ENCODE measurements at regions not wholly inside any gene's neighbourhood (a gene's known extent, or its start where the extent isn't known, plus 50 kb on each side); places are given as distances from the start of the nearest gene placed in this dataset.

DNA sequence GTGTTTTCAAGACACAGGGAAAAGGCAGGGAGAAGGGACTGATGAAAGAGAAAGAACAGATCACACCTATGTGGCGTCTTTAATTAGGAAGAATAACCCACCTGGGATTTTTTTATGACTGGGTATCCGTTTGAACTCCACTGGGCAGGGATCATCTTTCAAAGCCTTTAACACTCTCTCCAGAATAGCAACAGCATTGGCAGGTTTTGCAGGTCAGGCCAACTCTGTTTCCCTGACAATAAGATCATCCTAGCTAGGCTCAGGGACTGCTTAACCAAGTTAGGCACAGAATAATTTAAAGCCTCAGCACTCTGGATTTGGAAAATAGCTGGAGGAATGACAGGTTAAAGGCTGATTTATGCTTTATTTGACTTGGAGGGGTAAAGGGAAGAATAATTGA lies 117.6 kb downstream of the SUDS3 start:
- TF ChIP-seq, protein P1, sequence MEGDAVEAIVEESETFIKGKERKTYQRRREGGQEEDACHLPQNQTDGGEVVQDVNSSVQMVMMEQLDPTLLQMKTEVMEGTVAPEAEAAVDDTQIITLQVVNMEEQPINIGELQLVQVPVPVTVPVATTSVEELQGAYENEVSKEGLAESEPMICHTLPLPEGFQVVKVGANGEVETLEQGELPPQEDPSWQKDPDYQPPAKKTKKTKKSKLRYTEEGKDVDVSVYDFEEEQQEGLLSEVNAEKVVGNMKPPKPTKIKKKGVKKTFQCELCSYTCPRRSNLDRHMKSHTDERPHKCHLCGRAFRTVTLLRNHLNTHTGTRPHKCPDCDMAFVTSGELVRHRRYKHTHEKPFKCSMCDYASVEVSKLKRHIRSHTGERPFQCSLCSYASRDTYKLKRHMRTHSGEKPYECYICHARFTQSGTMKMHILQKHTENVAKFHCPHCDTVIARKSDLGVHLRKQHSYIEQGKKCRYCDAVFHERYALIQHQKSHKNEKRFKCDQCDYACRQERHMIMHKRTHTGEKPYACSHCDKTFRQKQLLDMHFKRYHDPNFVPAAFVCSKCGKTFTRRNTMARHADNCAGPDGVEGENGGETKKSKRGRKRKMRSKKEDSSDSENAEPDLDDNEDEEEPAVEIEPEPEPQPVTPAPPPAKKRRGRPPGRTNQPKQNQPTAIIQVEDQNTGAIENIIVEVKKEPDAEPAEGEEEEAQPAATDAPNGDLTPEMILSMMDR (IDR thresholded peaks at IDR 0.05): no peak
- TF ChIP-seq POLR2A (IDR thresholded peaks at IDR 0.05): no peak
